GM21423 (cell line): ENCODE measurements at regions not wholly inside any gene's neighbourhood (a gene's known extent, or its start where the extent isn't known, plus 50 kb on each side); places are given as distances from the start of the nearest gene placed in this dataset.

ENCODE experiments used
- ATAC-seq: cut with Tn5 transposase; IDR thresholded peaks from one replicate; pipeline ENCODE4 v1.9.1; 2021; ENCODE audit warnings: mild to moderate bottlenecking, moderate library complexity; ENCODE audit not compliant: unreplicated experiment

GRCh38 chr13:72458701-72459100 is 268.7 kb downstream of the MZT1 start:
- ATAC-seq, result no peak

- no peak for ATAC-seq
Observed at GRCh38 chr13:72457151-72457550, 270.3 kb downstream of the MZT1 start.

GRCh38 chr13:72456486-72456885 is 270.9 kb downstream of the MZT1 start:
- ATAC-seq, result no peak

DNA sequence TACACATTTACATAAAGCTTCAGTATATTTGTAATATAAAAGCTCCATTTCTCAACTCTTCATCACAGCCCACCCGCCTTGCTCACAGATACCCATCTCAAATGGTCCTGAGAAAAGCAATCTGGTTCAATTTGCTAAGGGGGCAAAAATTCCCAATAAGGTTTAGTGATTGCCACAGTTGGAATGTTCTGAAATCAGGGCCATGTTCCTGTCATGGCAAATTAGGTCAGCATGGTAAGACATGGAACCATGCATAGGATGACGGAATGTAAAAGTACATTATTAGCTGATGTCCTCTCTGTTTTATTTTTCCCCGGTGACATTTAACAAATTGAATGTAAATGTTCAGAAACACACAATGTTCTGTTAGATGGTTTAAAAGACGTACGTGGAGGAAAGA is 274.3 kb downstream of the MZT1 start:
- ATAC-seq, result no peak

GRCh38 chr13:72448082-72448481 is 279.3 kb downstream of the MZT1 start:
- no peak for ATAC-seq

GRCh38 chr13:72444999-72445398 is 282.4 kb downstream of the MZT1 start:
- no peak for ATAC-seq

DNA sequence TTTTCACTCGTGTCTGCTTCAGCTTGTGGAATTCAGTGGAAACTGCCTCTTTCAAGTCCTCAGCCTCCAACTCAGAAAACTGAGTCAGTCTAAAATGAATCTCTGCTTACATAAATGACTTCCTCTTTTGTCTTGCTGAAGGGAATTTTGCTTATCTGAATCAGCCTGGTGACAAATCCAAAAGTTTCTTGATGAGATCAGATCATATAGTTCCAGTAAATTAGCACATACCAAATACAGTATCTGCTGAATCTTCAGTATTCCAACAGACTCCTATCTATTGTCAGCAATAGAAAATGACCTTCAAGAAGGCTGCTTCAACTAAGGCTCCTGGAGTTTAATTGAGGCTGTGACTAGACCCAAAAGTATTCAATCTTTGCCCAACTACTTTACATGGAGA is 290.0 kb downstream of the MZT1 start:
- ATAC-seq, result no peak

DNA sequence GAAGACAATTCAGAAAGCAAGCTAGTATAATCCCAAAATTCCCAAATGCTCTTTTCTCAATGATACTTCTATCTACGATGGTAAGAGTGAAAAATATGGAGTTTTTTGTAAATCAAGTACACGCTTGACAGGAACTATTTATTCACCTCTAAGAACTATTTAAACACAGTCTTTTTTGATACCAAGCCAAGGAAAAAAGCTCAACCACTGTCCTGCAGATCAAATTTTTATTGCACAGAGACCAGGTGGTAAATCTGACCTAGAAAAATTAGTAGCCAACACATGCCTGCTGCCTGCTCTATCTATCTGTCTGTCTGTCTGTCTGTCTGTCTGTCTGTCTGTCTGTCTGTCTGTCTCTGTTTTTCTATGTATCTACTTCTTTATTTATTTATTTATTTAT is 292.2 kb downstream of the MZT1 start:
- no peak for ATAC-seq

DNA sequence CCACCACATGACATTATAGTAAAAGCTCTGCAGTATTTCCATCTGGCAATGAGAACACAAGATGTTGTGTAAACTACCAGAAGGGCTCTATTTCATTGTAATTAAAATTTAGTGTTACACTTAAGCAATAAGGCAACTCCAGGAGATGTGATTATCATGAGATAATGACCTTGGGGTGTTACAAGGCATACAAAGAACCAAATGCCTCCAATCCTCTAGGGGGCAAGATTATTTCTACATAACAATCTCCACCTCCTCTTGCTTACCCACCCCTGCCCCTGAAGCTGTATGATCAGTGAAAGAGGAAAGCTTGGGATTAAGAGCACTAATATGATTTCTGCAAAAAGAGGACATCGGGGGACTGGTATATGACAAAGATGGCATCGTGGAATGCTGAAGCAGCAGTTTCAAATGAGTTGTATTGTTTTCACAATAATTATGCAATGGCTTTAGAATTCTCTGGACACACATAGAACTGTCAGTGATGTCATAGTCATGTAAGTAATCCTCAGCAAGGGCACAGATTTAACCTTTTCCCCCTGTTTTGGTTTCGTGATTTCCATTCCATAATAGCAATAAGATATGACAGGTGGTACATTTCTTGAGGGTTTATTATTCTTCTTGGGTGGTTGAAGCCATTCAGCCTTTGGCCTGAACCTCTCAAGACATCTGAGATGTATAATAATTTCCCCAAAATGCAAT is 295.3 kb downstream of the MZT1 start:
- no peak for ATAC-seq

DNA sequence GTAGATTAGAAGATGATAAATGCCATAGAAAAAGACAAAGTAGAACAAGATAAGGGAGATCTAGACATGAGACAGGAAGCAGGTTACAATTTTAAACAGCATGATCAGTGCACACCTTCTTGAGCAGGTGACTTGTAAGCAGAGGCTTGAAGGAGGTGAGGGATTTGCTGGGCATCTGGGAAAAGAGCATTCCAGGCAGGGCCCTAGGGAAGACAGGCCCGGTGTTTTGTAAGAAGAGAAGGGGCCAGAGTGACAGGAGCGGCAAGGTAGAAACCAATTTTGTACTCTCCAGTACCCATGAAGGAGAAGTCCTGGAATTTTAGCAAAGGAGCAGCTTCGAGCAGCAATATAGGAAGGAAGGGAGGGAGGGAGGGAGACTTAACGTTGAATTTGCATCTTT is 296.5 kb downstream of the MZT1 start:
- ATAC-seq, result no peak

DNA sequence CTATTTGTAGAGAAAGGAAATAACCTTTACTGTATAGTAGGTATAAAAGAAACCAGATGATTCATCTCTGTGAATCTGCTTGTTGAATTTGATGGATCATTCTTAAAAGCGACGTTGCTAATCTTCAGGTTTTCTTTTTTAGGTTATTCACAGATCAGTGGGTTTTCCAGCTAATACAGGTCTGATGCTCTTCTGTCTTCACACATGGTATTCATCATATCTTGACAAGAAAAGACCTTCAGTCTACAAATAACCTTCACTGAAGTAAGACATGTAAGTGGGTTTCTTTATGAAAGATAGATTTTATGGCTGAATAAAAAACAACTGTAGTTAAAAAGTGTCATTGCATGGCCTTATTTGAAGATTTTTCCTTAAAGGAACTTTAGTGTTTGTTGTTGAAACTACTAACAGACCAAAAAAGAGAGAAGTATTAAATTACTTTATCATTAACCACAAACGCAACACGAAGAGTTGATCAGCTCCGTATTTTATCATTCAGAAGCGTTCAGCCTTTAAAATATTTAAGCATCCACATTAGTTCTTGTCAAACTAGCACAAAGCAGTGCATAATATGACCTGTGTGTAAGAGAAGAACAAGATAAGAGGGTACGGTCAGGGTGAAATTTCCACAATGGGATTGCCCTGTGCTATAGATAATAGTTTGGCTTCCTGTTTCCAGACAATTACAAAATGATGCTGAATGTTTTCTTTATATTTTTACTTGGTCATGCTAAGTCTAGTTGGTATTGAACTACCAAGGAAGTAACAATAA is 299.5 kb downstream of the MZT1 start:
- no peak for ATAC-seq

GRCh38 chr13:72424059-72424458 is 303.4 kb downstream of the MZT1 start:
- ATAC-seq, result no peak

DNA sequence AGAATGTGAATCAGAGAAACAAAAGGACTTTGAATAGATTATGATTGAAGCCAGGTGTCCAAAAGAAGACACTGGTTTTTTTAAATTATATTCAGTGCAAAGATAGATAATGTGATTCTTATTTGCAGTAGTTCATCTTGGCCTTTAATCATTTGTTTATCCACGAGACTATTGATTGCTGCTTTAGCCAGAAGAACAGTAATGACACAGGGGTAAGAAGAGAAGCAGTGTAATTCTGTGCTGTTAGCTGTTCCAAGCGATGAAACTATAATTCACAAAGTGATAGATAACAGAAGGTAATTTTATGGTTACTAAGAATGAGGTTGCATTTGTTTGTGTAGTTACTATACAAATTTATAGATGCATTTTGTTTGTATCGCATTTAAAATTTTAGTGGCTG is 311.6 kb downstream of the MZT1 start:
- no peak for ATAC-seq

GRCh38 chr13:72412481-72412880 is 314.9 kb downstream of the MZT1 start:
- ATAC-seq, result no peak

DNA sequence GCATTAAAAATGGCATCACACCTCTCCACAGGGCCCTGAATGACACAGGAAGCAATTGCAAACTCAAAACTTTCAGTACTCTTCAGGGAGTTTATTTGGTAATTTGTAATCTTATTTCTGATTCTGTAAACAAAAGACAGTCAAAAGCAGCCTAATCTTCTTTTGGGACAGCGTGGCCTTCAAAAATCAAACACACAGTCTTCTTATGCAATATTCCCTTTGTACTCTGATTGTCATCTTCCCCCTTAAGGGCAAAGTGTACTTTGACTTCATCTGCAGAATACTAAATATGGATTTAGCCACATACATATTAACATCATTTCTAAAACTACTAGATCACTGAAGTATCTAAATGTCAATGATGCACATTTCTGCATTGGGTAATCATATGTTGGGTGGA is 322.0 kb downstream of the MZT1 start:
- ATAC-seq, result no peak

- no peak for ATAC-seq
Observed at GRCh38 chr13:72403396-72404010, 323.9 kb downstream of the MZT1 start.

- no peak for ATAC-seq
Observed at GRCh38 chr13:72400856-72401255, 326.6 kb downstream of the MZT1 start.

DNA sequence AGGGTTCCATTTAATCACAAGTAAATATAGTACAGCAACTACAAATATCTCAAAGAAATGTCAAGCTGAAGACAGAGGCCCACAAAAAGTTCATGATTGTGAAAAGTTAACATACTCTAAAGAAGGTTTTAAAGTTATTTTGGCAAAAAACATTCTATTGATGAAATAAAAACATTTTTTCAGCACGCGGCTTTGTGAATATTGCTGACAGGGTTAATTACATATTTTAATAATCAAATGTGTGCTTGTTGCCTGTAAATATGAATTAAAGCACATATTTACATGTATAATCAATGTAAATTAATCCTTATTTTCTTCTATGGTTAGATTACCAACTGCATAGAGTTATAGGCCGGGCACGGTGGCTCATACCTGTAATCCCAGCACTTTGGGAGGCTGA is 328.1 kb downstream of the MZT1 start:
- ATAC-seq, result no peak

GRCh38 chr13:72397265-72397664 is 330.2 kb downstream of the MZT1 start:
- ATAC-seq, result no peak

GRCh38 chr13:72390909-72391308 is 336.5 kb downstream of the MZT1 start:
- no peak for ATAC-seq

- ATAC-seq, result no peak
Observed at GRCh38 chr13:72386138-72386684, 341.2 kb downstream of the MZT1 start.

DNA sequence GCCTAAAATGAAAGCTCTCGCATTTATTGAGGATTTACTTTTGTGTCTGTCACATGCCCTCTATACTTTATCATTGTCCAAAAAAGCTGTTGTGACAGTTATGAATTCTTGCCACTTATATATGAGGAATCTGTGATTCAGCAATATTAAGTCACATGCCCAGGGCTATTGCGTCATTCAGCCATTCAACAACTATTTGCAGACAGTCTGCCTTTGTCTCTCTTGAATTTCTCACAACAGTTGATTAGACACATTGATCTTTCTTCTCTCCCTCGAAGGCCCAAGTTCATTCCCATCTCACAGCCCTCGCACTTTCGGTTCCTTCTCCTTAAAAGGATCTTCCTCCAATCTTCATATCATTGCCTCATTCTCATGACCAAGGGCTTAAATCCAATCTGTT is 342.6 kb downstream of the MZT1 start:
- ATAC-seq, result no peak
